Renal cortex interstitium (tissue), 11 donors: ENCODE measurements at regions not wholly inside any gene's neighbourhood (a gene's known extent, or its start where the extent isn't known, plus 50 kb on each side); places are given as distances from the start of the nearest gene placed in this dataset.
"Not testable (repeated sequence)": the region's sequence is repeated elsewhere in the genome, so short reads cannot be mapped to it uniquely, and the experiment has no call there.

Experiments used
- DNase-seq, 11 donors: peaks; one replicate each; pipeline ENCODE4 v3.0.0-alpha.2; 2013; ENCODE audit warnings: low read depth in 9 of 11, low spot score in 4 of 11; ENCODE audit errors: extremely low read depth in 1 of 11

DNA sequence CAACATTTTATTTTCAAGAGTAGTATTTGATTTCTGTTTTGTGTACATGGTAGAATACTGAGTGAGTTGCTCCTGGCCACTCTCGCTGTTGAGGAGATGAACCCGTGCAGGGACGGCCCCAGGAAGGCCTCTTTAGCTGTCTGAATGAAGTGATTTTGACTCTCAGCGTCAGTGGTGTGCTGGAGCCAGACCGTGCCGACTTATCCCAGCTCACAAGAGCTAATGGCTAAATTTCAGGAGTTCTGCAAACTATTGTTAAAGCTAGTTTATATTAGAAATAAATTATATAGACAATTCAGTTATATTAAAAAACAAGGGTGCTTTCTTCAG is 111.2 kb upstream of the KIF26B start:
- DNase-seq, result no peak

DNA sequence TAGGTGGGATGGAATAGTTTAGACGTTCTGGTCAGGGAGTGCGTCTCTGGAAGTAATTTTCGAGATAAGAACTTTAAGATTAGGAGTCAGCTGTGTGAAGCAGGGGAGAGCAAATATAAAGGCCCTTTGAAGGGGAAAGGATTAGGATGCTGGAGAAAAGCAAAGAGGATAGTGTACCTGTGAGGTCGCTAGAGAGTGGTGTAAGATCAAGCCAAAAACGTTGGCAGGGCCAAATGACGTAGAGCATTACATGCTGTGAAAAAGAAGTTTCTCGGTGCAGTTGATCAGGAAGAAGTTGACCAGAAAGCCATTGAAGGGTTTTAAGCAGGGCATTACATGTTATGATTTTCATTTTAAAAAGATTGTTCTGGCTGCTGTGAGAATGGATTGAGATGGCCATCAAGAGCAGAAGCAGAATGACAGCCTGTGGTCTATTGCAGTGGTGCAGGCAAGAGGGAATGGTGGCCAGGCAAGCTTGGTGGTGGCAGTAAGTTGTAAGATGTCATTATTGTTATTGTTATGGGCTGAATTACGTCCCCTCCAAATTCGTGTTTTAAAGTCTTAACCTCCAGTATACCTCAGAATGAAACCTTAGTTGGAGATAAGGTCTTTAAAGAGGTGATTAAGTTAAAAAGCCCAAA is 113.6 kb upstream of the KIF26B start:
- no peak for DNase-seq

DNA sequence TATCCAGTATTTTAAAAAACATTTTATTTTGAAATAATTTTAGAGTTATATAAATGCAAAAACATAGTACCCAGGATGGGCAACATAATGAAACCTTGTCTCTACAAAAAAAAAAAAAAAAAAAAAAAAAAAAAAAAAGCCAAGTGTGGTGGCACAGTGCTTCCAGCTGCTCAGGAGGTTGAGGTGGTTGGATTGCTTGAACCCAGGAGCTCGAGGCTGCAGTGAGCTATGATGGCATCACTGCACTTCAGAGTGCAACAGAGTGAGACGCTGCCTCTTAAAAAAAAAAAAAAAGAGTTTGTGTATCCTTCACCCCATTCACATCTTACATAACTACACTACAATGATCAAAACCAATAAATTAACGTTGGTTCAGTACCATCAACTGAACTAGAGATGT is 115.6 kb upstream of the KIF26B start:
- DNase-seq, result no peak

- DNase-seq, result no peak
Measured at GRCh38 chr1:245036102-245036501, 118.7 kb upstream of the KIF26B start.

- no peak for DNase-seq
Measured at GRCh38 chr1:245031041-245031440, 123.7 kb upstream of the KIF26B start.

DNA sequence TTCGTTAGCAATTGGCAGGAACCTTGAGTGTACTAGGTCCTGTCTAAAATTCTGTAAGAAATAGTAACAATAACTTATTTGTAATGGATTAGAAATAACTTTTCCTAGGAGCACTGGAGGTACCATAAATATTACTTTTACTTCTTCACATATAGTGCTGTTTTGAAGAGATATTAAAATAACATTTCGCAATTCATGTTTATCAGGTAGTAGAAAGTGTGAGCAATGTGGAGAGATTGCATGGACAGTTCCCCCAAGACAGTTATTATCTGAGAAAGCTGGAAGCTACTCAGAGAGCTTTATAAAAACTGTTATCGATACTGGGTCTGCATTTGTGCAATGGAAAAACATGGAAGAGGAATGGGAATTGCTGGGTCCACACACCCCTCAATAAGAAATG is 128.5 kb upstream of the KIF26B start:
- DNase-seq, result no peak

- no peak for DNase-seq
Measured at GRCh38 chr1:245025525-245025924, 129.3 kb upstream of the KIF26B start.

GRCh38 chr1:245023222-245023621 is 131.6 kb upstream of the KIF26B start:
- no peak for DNase-seq

DNA sequence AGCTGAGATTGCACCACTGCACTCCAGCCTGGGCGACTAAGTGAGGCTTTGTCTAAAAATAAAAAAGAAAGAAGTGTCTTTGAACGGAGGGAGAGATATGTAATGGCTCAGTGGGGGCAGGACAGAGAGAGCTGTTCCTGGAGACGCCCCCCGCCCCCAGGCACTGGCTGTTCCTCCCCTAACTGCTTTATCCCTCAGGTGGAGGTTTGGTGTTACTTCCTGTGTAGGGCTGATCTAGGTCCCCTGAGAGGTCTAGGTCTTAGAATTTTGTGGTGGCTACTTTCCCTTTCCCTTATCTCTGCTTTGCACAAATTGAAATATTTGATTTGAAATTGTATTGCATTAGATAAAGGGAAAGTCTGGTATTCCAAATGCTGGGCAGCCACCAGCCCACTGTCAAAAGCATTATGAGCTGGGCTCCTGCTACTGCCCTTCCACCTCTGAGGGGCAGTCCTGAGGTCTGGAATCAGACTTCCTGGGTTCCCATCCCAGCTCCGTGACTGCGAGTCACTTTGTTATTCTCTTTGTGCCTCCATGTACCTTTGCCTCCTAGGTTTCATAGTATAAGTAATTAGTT is 134.8 kb upstream of the KIF26B start:
- DNase-seq, result no peak

- no peak for DNase-seq
Measured at GRCh38 chr1:245016700-245017099, 138.1 kb upstream of the KIF26B start.

DNA sequence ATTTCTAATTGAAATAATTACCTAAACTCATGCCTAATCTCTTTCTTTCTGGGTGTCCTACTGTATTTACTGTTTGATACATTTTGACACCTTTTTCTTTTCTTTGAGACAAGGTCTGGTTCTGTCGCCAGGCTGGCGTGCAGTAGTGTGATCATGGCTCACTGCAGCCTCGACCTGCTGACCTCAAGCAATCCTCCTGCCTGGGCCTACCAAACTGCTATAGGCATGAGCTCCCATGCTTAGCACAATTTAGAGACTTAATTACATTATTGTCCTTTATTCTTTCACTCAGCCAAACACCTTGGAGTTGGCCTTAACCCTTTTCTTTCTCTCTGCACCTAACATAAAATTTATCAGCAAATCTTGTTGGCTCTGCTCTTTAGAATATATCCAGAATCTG is 139.8 kb upstream of the KIF26B start:
- peak in 2 of 11 donors; percentile 2 to 7 for DNase-seq

DNA sequence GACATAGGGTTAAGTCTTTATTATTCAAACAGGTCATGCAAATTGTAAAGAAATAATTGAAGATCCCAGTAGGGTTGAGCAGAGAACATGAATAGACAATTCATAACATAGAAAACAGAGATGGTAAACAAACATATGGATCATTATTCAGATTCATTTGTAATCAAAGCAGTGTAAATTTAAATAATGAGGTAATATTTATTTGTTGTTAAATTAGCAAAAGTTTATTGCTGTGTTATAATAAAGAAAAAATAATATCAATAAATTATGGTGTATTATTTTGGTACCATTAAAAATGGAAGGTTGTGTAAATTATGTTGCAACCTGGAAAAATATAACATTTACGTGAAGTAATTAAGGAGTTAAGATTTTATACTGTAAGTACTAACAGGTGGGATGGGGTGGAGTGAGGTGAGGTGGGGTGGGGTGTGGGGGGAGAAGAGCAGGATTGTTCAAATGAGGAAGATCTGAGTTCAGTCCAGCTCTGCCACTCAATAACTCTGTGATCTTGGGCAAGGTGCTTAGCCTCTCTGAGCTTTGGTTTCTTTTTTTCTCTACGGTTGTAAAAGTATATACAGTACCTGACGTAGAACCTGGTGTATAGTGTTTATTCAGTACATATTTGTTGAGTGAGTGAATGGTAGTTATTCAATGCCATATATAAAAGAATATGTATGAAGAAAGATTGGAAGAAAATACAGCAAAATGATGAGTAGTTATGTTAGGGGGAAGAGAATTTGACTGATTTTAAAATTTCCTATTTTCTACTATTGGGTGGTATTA is 140.3 kb upstream of the KIF26B start:
- no peak for DNase-seq

DNA sequence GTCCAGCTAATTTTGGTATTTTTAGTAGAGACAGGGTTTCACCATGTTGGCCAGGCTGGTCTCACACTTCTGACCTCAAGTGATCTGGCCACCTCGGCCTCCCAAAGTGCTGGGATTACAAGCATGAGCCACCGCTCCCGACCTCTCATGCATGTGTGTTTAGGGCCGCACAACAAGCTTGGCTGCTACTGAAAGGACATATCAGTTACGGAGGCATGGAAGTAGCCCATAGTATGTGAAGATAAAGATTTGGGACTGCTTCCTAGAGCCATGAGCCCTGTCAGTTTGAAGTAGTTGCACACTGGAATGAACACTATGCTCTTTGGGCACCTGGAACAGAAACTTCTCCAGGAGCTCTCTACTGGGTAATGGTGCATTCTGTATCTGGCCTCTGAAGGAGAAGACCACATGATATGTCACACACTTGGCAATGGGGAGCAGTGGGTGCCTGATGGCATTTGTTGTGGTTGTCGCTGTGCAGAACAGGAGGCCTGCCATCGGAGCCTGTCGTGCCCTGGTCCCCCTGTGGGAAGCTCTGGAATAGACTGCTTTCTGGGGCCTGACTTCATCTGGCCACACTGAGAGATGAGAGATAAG is 144.7 kb upstream of the KIF26B start:
- DNase-seq, result no peak

GRCh38 chr1:245008761-245009160 is 144.4 kb upstream of the HNRNPU start:
- DNase-seq, result no peak

GRCh38 chr1:245007852-245008251 is 143.5 kb upstream of the HNRNPU start:
- no peak for DNase-seq

- no peak for DNase-seq
Measured at GRCh38 chr1:245003246-245003645, 138.9 kb upstream of the HNRNPU start.

DNA sequence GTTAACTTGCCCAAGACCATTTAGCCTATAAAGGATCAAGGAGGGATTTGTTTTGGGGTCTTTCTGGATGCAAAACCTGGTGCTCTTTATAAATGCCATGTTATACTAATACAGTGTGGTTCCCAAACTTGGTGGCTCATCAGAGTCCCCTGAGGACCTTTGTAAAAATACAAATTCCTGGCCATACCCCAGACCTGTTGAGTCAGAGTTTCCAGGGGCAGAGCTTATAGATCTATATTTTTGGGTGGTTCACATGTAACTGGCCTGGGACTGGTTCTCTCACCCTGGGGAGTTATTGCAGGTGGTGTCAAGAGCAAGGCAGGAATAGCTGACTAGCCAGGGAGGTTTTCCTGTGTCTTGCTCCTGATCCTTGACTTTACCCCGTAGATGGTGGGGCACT is 136.9 kb upstream of the HNRNPU start:
- DNase-seq, result no peak

- no peak for DNase-seq
Measured at GRCh38 chr1:245000872-245001188, 136.5 kb upstream of the HNRNPU start.

DNA sequence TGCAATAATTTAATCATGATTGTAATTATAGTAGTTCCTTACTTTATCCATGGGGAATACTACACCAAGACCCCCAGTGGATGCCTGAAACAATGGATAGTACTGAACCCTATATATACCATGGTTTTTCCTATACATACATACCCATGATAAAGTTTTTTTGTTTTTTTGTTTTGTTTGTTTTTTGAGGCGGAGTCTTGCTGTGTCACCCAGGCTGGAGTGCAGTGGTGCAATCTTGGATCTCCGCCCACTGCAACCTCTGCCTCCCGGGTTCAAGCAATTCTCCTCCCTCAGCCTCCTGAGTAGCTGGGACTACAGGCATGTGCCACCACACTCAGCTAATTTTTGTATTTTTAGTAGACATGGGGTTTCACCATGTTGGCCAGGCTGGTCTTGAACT is 135.3 kb upstream of the HNRNPU start:
- not testable (repeated sequence) for DNase-seq

GRCh38 chr1:244998717-244999346 is 134.5 kb upstream of the HNRNPU start:
- no peak for DNase-seq
